ENCODE measurements at regions not wholly inside any gene's neighbourhood (a gene's known extent, or its start where the extent isn't known, plus 50 kb on each side); places are given as distances from the start of the nearest gene placed in this dataset.

DNA sequence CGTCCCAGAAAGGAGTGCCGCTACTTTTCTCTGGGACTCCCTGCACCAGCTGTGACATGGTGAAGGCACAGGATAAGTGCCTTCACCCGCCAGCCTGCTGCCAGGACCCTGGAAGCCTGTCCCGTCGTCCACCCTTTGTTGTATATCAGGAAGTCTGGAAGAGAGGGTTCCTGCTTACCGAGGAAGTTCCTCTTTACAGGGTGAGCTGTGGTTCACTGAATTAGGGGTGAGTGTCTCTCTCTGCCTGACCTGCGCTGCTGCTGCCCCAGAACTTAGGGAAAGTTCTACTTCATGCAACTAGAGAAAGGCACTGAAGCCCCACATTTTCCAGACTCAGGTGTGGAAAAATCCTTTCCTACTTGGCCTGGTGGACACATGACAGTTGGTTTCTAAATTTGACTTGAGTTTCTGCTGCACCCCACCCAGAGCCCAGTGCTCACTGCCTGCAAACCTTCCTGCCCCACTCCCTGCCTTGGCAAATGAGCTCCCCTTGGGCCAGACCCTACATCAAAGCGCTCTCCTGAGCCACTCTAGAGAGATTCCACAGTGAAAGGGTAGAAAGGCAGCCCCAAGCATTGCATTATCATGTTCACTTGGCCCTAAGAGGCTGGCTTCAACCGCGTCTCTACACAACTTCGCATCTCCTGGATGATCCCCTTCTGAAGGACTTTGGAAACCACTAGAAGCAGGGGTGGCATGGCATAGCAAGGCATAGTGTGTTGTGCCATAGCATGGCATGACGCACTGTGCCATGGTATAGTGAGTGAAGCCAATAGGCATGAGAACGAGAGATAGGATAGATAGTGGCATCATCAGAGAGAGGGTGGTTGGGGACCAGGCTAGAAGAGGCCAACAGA is 215.8 kb upstream of the CDYL start:
- DNase-seq (ENCODE audit: insufficient read length, low spot score) (no peak), FAIRE-seq (no peak)
- TF ChIP-seq, protein P1, sequence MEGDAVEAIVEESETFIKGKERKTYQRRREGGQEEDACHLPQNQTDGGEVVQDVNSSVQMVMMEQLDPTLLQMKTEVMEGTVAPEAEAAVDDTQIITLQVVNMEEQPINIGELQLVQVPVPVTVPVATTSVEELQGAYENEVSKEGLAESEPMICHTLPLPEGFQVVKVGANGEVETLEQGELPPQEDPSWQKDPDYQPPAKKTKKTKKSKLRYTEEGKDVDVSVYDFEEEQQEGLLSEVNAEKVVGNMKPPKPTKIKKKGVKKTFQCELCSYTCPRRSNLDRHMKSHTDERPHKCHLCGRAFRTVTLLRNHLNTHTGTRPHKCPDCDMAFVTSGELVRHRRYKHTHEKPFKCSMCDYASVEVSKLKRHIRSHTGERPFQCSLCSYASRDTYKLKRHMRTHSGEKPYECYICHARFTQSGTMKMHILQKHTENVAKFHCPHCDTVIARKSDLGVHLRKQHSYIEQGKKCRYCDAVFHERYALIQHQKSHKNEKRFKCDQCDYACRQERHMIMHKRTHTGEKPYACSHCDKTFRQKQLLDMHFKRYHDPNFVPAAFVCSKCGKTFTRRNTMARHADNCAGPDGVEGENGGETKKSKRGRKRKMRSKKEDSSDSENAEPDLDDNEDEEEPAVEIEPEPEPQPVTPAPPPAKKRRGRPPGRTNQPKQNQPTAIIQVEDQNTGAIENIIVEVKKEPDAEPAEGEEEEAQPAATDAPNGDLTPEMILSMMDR (IDR thresholded peaks at IDR 0.05; ENCODE audit: insufficient read depth, missing control alignments) = no peak

DNA sequence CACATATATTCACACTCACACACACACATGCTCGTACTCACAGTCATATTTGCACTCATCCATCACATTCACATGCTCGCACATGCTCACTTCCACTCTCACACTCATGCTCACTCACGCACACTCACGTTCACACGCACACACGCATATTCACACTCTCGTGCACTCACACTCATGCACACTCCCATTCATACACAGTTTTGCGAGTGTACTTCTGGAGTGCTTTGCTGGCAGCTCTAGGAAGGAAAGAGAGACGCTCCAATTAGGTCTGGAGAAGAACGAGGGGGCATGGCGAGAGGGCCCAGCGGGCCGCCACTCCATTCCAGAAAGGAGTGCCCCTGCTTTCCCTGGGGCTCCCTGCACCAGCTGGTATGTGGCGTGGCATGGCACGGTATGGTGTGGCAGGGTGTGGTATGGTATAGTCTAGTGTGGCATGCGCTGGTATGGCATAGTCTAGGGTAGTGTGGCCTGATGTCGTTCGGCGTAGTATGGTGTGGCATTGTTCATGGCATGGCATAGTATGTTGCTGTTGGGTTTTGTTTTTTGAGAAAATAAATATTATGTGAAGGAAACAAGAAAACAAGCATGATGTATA is 216.8 kb upstream of the CDYL start:
- no peak for DNase-seq (ENCODE audit: insufficient read length, low spot score)
- FAIRE-seq = no peak
- TF ChIP-seq, protein P1 (IDR thresholded peaks at IDR 0.05; ENCODE audit: insufficient read depth, missing control alignments) = no peak

DNA sequence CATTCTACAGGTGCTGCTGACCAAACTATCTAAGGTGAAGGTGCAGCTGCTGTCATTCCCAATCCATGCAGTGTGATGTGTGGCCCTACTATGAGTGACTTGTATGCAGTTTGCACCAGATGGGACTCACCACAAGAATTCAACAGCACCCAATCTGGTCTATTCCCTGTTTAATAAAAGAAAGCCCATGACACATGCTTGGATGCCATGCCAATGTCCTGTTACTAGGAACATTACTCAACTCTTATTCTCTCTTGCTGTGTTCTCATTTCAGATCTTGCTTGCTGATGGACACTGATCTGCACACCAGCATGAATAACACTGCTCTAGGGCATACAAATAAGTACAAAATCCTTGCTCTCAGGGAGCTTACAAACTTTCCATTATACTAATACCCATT is 221.6 kb upstream of the CDYL start:
- TF ChIP-seq, protein P1 (IDR thresholded peaks at IDR 0.05; ENCODE audit: insufficient read depth, missing control alignments) = no peak
- no peak for FAIRE-seq

DNA sequence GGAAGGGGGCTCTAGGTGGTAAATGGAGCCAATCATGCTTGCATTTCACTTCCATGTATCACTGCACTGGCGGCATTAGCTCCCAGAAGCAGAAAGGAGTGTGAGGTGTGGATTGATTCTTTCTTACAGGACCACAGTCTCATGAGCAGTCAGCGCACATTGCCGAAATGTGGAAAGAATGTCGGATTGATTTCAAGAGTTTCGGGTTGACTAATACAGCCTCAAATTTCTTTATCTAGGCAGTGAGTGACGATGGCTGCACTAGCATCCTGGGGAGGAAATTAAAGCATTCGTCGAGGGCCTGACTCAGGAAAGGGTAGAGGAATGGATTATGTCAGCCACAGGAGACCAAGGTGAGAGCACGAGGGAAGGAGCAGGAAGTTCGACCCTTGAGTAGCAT is 222.8 kb upstream of the CDYL start:
- DNase-seq (ENCODE audit: insufficient read length, low spot score) (no peak), FAIRE-seq (no peak)
- TF ChIP-seq, protein P1 (IDR thresholded peaks at IDR 0.05; ENCODE audit: insufficient read depth, missing control alignments) = no peak

More for the DNA sequence above, 221.6 kb upstream of the CDYL start:
- no peak for DNase-seq (ENCODE audit: insufficient read length, low spot score)

DNA sequence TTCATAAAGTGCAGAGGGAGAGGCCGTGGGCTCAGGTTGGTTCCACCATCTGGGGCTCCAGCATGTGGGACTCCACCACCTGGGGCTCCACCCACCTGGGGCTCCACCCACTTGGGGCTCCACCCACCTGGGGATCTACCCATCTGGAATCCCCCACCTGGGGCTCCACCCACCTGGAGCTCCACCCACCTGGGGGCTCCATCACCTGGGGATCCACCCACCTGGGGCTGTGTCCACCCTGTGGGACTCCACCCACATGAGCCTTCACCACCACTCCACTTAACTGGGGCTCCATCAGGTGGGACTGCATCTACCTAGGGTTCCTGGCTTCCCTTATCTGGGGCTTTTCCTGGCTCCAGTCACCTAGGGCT is 226.0 kb upstream of the CDYL start:
- TF ChIP-seq, protein P1 (IDR thresholded peaks at IDR 0.05; ENCODE audit: insufficient read depth, missing control alignments) = no peak
- FAIRE-seq (no peak), DNase-seq (ENCODE audit: insufficient read length, low spot score) (no peak)

DNA sequence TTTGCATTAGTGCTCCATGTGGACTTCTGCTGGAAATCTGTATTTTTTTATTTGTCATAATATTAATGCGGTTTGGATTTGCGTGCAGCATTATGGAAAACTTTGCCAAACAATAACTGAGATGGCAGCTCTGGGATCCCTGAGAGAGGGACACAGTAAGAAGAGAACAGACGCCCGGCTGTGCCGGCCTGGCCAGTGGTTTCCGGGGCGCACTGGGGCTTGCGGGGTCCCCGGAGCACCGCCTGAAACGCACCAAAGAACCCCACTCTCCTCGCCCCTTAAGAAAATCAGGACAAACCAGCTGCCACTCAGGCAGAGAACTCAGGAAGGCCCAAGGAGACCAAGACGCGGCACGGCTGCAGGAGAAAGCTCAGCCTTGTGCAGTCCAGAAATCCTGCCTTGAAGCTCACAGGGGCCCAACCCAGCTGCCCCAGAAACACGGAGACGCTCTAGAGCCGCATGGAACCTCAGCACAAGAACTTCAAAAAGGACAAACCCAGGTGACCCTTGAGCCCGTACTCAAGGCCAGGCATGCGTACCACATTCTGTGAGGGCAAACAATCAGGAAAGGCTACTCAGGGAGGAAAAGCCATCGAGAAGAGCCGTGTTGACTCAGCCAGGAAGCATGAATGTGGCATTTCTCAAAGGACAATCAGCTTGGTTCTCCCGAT is 226.5 kb upstream of the CDYL start:
- TF ChIP-seq, protein P1 (IDR thresholded peaks at IDR 0.05; ENCODE audit: insufficient read depth, missing control alignments) = no peak
- FAIRE-seq = no peak
- no peak for DNase-seq (ENCODE audit: insufficient read length, low spot score)

Data from D721Med (cell line).